Keratinocyte (primary cell): ENCODE measurements at regions not wholly inside any gene's neighbourhood (a gene's known extent, or its start where the extent isn't known, plus 50 kb on each side); places are given as distances from the start of the nearest gene placed in this dataset.

Source experiments
- DNase-seq: peaks from one replicate; pipeline ENCODE4 v3.0.0-alpha.2; 2011; ENCODE audit warnings: low read depth, missing footprints, low spot score
- FAIRE-seq: peaks from 2 replicates; lab custom pipeline; 2011; peaks lifted over from hg19 to GRCh38; lab: Jason Lieb, UNC
- H2AFZ ChIP-seq: 2 replicates; pipeline ENCODE4 v1.6.0; 2012; ENCODE audit warnings: low read length, control low read depth, inconsistent platforms; ENCODE audit not compliant: control insufficient read depth
- H3K27ac ChIP-seq: 2 replicates; pipeline ENCODE4 v1.5.1; 2011; ENCODE audit warnings: low read length; ENCODE audit not compliant: control insufficient read depth, insufficient read depth
- H3K27me3 ChIP-seq: 3 replicates; pipeline ENCODE4 v1.6.0; 2011; ENCODE audit warnings: low read length; ENCODE audit not compliant: control insufficient read depth, insufficient read depth; ENCODE audit errors: extremely low read depth
- H3K36me3 ChIP-seq, 2 experiments: 2 replicates in 1 of 2; 3 replicates in 1 of 2; pipeline ENCODE4 v1.5.1; 2011; ENCODE audit warnings: low read length in 2 of 2, mild to moderate bottlenecking in 1 of 2; ENCODE audit not compliant: control insufficient read depth in 2 of 2, insufficient read depth in 2 of 2; ENCODE audit errors: extremely low read depth in 1 of 2
- H3K4me1 ChIP-seq: 3 replicates; pipeline ENCODE4 v1.5.1; 2011; ENCODE audit warnings: low read length; ENCODE audit not compliant: control insufficient read depth, insufficient read depth; ENCODE audit errors: extremely low read depth
- H3K4me2 ChIP-seq: 3 replicates; pipeline ENCODE4 v1.6.0; 2011; ENCODE audit warnings: low read depth, low read length; ENCODE audit not compliant: control insufficient read depth, insufficient read depth; ENCODE audit errors: extremely low read depth
- H3K4me3 ChIP-seq, 3 experiments: fragments of 200-600 bp in 1 of 3; sonication (generic) in 1 of 3; 2 replicates in 2 of 3; 3 replicates in 1 of 3; pipeline ENCODE4 v1.5.1; 2011 to 2016; ENCODE audit warnings: low read length in 3 of 3, mild to moderate bottlenecking in 3 of 3, control low read depth in 2 of 3, inconsistent platforms in 1 of 3, low read depth in 1 of 3, mixed read lengths in 1 of 3, mixed run types in 1 of 3, moderate library complexity in 1 of 3; ENCODE audit not compliant: control insufficient read depth in 2 of 3, insufficient read depth in 2 of 3; ENCODE audit errors: extremely low read depth in 1 of 3
- H3K79me2 ChIP-seq: 2 replicates; pipeline ENCODE4 v1.6.0; 2012; ENCODE audit warnings: low read length; ENCODE audit not compliant: control insufficient read depth, insufficient read depth
- H3K9ac ChIP-seq: 3 replicates; pipeline ENCODE4 v1.6.0; 2011; ENCODE audit warnings: low read length; ENCODE audit not compliant: control insufficient read depth, insufficient read depth; ENCODE audit errors: extremely low read depth
- H3K9me1 ChIP-seq: 3 replicates; pipeline ENCODE4 v1.6.0; 2011; ENCODE audit warnings: low read length; ENCODE audit not compliant: control insufficient read depth, insufficient read depth; ENCODE audit errors: extremely low read depth
- H3K9me3 ChIP-seq: 2 replicates; pipeline ENCODE4 v1.5.1; 2012; ENCODE audit warnings: low read depth, low read length; ENCODE audit not compliant: control insufficient read depth
- H4K20me1 ChIP-seq: 3 replicates; pipeline ENCODE4 v1.6.0; 2011; ENCODE audit warnings: low read length; ENCODE audit not compliant: control insufficient read depth, insufficient read depth; ENCODE audit errors: extremely low read depth
- EZH2 ChIP-seq: IDR thresholded peaks from one replicate; pipeline ENCODE4 v1.6.1; 2012; ENCODE audit warnings: inconsistent platforms, mild to moderate bottlenecking, low read length, moderate library complexity
- dilution Hi-C: fragments of 300-500 bp; cut with MboI; formaldehyde crosslinking; loops from one replicate; pipeline ENCODE4 v1.7.0; 2020; ENCODE audit warnings: low sequenced_read_pairs; ENCODE audit not compliant: extremely low pct_ligation_motif_present
- TF ChIP-seq, protein P1 (sequence below), 3 experiments: IDR thresholded peaks in 1 of 3; conservative IDR thresholded peaks in 1 of 3; optimal IDR thresholded peaks in 1 of 3; 2 replicates in 2 of 3; 3 replicates in 1 of 3; pipeline versions ENCODE3 to v1.5.1; 2011; ENCODE audit warnings: low read length in 3 of 3, mild to moderate bottlenecking in 3 of 3, moderate library complexity in 2 of 3, control low read depth in 1 of 3, inconsistent platforms in 1 of 3; ENCODE audit not compliant: insufficient read depth in 2 of 3; ENCODE audit errors: extremely low read depth in 1 of 3

DNA sequence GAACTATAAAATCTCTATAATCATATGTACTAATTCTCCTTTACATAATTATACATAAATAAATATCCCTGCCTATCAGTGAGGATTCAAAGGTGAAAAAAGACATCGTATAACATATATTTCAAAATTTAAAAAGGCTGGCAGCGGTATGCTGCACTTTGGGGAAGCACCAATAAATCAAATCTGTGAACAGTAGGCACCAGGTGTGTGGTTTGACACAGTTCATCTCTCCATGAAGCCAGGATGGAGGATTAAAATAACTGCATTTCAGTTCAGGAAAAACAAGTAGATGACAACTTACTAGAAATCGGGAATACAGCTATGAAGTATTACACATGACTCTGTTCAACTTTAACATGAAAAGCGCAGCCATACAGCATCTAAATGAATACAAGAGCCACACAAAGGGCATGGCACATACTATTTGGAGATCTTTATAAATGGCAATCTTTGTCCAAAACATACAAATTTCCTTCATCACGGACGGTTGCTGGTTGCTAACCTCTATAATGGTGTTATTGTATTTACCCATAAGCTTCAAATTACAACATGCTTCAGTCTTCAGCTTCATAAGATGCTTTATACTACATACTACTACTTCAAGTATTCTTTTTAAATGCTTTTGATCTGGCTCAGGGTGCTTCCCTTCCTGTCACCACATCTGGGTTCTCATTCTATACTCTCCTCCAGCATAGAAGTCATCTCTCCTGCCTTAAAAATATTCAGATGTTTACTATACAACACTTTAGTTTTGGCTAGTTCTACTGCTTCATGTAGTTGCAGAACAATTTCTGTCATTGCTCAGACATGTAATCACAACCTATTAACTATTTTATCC is 128.7 kb downstream of the KLF12 start:
- no peak overlapping the region for H3K4me2 ChIP-seq
- TF ChIP-seq, protein P1, sequence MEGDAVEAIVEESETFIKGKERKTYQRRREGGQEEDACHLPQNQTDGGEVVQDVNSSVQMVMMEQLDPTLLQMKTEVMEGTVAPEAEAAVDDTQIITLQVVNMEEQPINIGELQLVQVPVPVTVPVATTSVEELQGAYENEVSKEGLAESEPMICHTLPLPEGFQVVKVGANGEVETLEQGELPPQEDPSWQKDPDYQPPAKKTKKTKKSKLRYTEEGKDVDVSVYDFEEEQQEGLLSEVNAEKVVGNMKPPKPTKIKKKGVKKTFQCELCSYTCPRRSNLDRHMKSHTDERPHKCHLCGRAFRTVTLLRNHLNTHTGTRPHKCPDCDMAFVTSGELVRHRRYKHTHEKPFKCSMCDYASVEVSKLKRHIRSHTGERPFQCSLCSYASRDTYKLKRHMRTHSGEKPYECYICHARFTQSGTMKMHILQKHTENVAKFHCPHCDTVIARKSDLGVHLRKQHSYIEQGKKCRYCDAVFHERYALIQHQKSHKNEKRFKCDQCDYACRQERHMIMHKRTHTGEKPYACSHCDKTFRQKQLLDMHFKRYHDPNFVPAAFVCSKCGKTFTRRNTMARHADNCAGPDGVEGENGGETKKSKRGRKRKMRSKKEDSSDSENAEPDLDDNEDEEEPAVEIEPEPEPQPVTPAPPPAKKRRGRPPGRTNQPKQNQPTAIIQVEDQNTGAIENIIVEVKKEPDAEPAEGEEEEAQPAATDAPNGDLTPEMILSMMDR (optimal IDR thresholded peaks at IDR 0.05 in 1 of 3, IDR thresholded peaks at IDR 0.05 in 1 of 3, conservative IDR thresholded peaks at IDR 0.05 in 1 of 3; ENCODE audit: extremely low read depth in 1 of 3, insufficient read depth in 2 of 3, low read length in 3 of 3) = no peak
- TF ChIP-seq EZH2 = no peak
- H3K9me3 ChIP-seq = no peaks in the 10 kb centered on the region
- no peak overlapping the region for H2AFZ ChIP-seq
- DNase-seq (no peak), FAIRE-seq (no peak)
- H3K4me1 ChIP-seq = peaks cover 12% of the 10 kb centered on the region
- dilution Hi-C loops = no loop called here
- no peak overlapping the region for H3K9ac ChIP-seq
- no peaks in the 10 kb centered on the region for H3K9me1 ChIP-seq
- no peaks in the 10 kb centered on the region for H3K36me3 ChIP-seq
- H4K20me1 ChIP-seq = no peaks in the 10 kb centered on the region
- H3K27ac ChIP-seq = no peak overlapping the region
- H3K27me3 ChIP-seq = no peaks in the 10 kb centered on the region
- H3K79me2 ChIP-seq = no peaks in the 10 kb centered on the region
- H3K4me3 ChIP-seq = no peak overlapping the region

DNA sequence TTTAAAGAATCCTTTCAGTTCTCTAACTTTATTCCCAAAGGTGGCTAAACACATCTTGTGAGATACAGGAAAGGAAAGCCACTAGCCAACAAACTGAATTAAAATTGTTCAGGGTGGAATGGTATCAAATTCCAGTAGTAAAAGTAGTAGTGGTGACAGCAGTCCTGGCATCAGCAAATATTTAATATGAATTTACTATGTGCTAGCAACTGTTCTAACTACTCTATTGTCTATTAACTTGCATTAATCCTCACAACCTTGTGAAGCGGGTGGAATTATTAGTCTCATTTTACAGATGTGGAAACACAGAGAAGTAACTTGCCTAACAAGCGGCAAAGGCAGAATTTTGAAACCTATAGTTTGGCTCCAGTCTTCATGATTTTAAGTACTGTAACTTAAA is 130.1 kb downstream of the KLF12 start:
- Histone ChIP-seq H3K27me3 (no peaks in the 10 kb centered on the region), H3K9me3 (no peaks in the 10 kb centered on the region), H3K79me2 (no peaks in the 10 kb centered on the region), H4K20me1 (no peaks in the 10 kb centered on the region), H3K9ac (no peak overlapping the region), H3K9me1 (no peaks in the 10 kb centered on the region), H3K4me2 (no peak overlapping the region), H3K4me3 (no peak overlapping the region), H3K36me3 (no peaks in the 10 kb centered on the region), H3K27ac (no peak overlapping the region), H3K4me1 (peaks cover 12% of the 10 kb centered on the region), H2AFZ (no peak overlapping the region)
- DNase-seq (no peak), FAIRE-seq (no peak)
- dilution Hi-C loops = no loop called here
- TF ChIP-seq, protein P1 (optimal IDR thresholded peaks at IDR 0.05 in 1 of 3, IDR thresholded peaks at IDR 0.05 in 1 of 3, conservative IDR thresholded peaks at IDR 0.05 in 1 of 3; ENCODE audit: extremely low read depth in 1 of 3, insufficient read depth in 2 of 3, low read length in 3 of 3) = no peak
